GM18511 (cell line): ENCODE measurements at regions not wholly inside any gene's neighbourhood (a gene's known extent, or its start where the extent isn't known, plus 50 kb on each side); places are given as distances from the start of the nearest gene placed in this dataset.

Experiments
- ATAC-seq: cut with Tn5 transposase; IDR thresholded peaks from one replicate; pipeline ENCODE4 v1.9.1; 2021; ENCODE audit warnings: mild to moderate bottlenecking, moderate library complexity; ENCODE audit not compliant: unreplicated experiment

- no peak for ATAC-seq
Observed at GRCh38 chr17:55668312-55668920, 54.2 kb downstream of the TMEM100 start.

DNA sequence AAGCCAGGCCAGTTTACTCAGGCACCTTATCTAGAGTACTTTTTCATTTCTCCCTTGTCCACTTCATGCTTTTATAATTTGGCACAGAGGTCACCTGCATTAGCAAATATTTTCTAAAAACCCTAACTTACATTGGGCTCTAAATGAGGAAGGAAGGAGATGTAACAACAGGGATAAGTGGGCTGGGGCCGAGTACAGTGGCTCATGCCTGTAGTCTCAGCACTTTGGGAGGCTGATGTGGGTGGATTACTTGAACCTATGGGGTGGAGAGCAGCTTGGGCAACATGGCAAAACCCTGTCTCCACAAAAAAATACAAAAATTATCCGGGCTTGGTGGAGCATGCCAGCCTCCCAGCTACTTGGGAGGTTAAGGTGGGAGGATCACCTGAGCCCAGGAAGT, 55.9 kb downstream of the TMEM100 start:
- no peak for ATAC-seq

DNA sequence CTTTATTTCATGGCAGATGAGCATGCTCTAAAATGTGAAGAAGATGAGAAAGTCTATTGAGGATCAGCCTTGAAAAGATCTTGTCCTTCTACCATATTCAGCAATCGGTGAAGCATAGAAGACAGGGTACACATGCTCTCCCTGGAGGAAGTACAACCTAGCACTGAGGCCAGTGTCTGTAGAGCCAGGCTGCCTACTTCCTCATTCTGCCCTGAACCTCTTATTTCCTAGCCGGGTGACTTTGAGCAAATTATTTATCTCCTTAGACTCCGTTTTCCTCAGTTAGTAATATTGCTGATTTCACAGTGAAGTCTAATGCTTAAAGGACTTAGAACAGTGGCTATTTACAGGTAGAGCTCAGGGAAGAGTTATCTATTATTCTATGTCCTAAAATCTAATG, 58.4 kb downstream of the TMEM100 start:
- ATAC-seq = peak; percentile 90

- ATAC-seq = no peak
Observed at GRCh38 chr17:55663400-55663799, 59.3 kb downstream of the TMEM100 start.

DNA sequence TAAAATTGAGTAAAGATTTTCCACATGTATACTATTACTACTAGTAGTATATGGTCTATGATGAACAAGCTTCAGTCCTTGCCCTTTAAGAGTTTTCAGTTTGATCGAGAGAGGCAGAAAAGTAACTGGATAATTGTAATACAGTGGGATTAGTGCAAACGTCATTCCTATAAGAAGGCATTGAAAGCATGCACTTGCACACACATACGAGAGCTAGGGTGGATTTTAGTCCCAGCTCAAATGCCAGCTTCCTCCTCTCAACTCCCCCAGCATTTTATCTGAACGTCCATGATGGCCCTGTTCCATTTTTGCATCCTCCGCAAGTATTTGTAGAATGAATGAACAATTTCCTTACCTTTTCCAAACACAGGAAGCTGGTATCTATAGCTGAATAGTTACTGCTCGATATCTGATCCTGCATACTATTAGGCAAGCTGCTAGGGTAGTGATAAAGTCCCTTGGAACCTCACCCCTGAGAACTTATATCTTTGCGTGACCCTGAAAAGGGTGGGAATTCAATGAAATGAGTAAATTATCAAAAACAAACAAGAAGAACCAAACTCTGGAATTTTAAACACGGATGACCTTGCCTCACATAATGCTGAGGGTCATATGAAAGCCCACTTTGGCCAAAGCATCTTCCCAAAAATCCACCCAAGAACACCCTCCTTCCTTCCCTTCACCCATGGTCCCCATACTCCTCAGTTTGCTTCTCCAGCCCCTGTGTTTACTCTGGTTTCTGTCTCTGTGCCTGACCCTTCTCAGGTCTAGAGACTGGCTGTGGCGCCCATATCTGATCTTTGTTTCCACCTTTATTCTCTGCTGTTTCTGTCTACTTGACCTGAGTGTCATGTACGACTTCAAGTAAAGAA, 60.5 kb downstream of the TMEM100 start:
- ATAC-seq = no peak

DNA sequence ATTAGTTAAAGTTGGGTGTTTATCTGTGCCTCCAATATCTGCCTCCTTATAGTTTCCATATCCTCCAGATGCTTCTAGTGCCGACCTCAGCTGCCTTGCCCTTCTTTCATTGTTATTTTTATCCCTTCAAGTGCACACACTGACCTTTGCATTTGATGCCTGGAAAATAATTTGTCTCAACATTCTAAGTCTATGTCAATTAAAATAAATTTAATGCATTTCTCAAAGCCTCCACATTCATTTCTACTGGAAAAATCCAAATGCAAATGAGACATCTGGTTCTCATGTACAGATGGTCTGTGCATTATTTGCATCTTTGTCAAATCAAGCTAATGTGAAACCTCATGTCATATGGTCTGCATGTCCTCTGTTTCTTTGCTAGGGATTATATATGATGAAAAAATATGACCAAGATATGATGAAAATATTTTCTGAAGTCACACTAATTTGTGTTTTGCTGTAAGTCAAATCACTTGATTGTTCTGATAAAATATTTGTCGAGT, 61.4 kb downstream of the TMEM100 start:
- ATAC-seq = no peak

DNA sequence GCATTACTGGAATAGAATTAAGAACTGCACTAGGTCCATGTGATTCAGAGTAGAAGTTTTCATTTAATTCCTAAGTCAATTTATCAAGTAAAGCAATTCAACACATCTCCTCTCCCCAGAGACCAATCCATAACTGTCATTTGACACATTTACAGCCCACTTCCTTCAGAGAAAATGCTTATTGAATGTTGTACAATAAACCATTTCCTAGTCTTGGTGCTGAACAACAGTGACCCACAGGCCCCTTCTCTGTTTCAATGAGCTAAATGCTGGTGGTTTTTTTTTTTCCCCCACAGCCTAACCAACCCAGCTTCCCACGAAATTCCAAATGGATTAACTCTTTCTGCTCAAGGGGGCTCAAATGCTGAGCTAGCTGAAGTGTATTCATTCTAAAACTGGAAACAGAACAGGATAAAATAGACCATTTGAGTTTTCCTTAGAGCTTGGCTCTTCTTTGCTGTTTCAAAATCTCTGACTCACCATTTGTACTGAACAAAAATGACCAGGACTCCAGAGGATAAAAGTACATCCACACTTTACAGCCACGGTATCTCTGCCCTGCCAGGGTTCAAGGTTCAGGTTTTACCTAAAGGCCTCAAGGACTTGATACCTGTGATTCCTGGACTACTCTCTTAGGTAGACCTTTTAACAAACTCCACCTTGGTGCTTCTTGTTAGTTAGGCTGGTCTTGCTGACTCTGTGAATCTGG, 62.3 kb downstream of the TMEM100 start:
- ATAC-seq = peak; percentile 41

DNA sequence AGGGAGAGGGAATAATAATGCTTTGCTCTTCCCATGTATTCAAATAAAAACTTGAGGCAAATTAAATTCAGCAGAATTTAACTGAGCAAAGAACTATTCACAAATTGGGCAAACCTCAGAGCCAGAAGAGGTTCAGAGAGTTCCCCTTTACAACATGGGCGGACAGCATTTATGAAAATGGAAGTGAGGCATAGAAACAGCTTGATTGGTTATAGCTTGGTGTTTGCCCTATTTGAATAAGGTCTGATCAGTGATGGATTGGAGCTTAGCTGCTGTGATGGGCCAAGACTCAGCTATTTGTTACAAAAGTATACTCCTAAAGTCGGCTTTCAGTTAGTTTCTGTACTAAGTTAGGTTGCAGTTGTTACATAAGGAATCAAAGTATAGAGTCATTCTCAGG, 63.0 kb downstream of the TMEM100 start:
- ATAC-seq = no peak

DNA sequence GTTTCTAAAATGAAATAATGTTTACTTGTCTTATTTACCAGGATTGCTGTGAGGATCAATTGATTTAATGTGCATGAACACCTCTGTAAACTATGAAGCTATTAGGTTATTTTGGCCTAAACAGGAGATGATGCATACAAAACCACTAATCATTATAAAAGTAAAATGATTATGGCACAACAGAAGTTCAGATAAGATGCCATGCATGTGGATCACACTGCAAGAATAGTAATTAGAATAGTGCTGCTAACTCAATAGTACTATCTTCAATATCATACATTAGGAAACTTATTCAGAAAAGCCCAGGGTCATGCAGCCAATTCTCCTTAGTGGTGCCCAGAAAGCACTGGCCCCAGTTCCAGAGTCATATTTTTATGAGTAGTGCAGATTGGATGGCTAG, 66.9 kb downstream of the TMEM100 start:
- ATAC-seq = no peak

GRCh38 chr17:55654821-55655220, 67.8 kb downstream of the TMEM100 start:
- ATAC-seq = no peak

- no peak for ATAC-seq
Observed at GRCh38 chr17:55654022-55654421, 68.6 kb downstream of the TMEM100 start.

GRCh38 chr17:55652825-55653224, 69.8 kb downstream of the TMEM100 start:
- ATAC-seq = no peak

- ATAC-seq = peak; percentile 76
Observed at GRCh38 chr17:55652114-55652823, 70.4 kb downstream of the TMEM100 start.

- ATAC-seq = no peak
Observed at GRCh38 chr17:55649957-55650597, 72.6 kb downstream of the TMEM100 start.

GRCh38 chr17:55648086-55648485, 74.6 kb downstream of the TMEM100 start:
- no peak for ATAC-seq

DNA sequence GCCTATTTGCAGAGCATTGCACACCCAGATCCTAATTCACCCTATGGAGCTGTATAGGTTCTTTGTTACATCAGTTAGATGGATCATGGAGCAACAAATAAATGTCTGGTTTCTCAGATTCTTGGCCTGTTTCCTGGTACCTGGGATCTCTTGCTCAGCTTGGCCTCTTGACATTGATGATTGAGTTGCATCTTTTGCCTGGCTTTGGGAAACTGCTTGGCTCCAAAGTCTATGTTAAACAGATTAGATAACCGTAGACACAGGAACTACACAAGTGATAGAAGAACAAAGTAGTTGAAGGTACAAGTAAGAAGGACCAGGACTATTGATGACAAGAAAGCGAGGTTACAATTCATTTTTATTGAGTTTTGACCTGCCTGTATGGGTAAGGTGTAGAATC, 77.3 kb downstream of the TMEM100 start:
- ATAC-seq = no peak

- ATAC-seq = no peak
Observed at GRCh38 chr17:55644346-55644745, 78.3 kb downstream of the TMEM100 start.

GRCh38 chr17:55642741-55643140, 79.9 kb downstream of the TMEM100 start:
- no peak for ATAC-seq

DNA sequence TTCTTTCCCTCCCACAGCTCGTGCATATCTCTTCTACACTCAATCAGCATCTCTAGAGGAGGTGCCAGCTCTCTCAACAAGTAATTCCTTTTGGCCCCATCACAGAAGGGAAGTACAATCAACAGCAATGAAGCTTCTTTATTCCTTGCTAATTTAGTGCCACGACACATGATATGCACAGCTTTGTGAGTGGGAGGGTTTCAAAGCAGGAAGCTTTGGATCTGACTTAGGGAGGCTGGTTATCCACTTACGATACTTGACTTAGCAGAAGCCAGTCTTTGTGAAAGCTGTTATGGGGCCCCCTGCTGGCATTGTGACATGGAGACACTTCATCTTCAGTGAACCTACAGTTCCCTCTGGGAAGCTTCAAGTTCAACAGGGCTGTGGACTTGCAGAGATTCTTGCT, 81.0 kb downstream of the TMEM100 start:
- ATAC-seq = peak; percentile 77

- no peak for ATAC-seq
Observed at GRCh38 chr17:55639096-55639495, 83.6 kb downstream of the TMEM100 start.
